Fibroblast of lung (primary cell): ENCODE measurements at regions not wholly inside any gene's neighbourhood (a gene's known extent, or its start where the extent isn't known, plus 50 kb on each side); places are given as distances from the start of the nearest gene placed in this dataset.

Source experiments
- CTCF ChIP-seq, 2 donors: IDR thresholded peaks in 1 of 2; conservative IDR thresholded peaks in 1 of 2; 1 replicate in 1 of 2; 2 replicates in 1 of 2; pipeline ENCODE4 v1.5.1; 2011 to 2012; ENCODE audit warnings: low read length in 2 of 2, control low read depth in 1 of 2, inconsistent platforms in 1 of 2, low read depth in 1 of 2, mild to moderate bottlenecking in 1 of 2
- EZH2 ChIP-seq: IDR thresholded peaks from 2 replicates; pipeline ENCODE4 v1.5.1; 2012; ENCODE audit warnings: low read length, control low read depth, mild to moderate bottlenecking; ENCODE audit errors: missing control alignments

GRCh38 chr7:24137338-24137737 lies 146.7 kb upstream of the NPY start:
- TF ChIP-seq EZH2 (no peak), CTCF (conservative IDR thresholded peaks at IDR 0.05 in 1 of 2, IDR thresholded peaks at IDR 0.05 in 1 of 2; ENCODE audit: low read depth in 1 of 2, low read length in 2 of 2) (no peak)
